Transverse colon (tissue), 4 donors: ENCODE measurements at regions not wholly inside any gene's neighbourhood (a gene's known extent, or its start where the extent isn't known, plus 50 kb on each side); places are given as distances from the start of the nearest gene placed in this dataset.

Experiments used
- DNase-seq: peaks from one replicate; pipeline ENCODE4 v3.0.0-alpha.2; 2019
- H3K27ac ChIP-seq, 4 donors: fragments of 200-600 bp; sonication (generic); 2 replicates each; pipeline ENCODE4 v1.5.1; 2016 to 2018; ENCODE audit warnings: inconsistent platforms in 4 of 4
- H3K27me3 ChIP-seq: fragments of 200-600 bp; sonication (generic); 2 replicates; pipeline ENCODE4 v1.5.1; 2017; ENCODE audit warnings: inconsistent platforms
- H3K36me3 ChIP-seq, 4 donors: fragments of 200-600 bp; sonication (generic); 2 replicates each; pipeline ENCODE4 v1.5.1; 2017 to 2019; ENCODE audit warnings: inconsistent platforms in 4 of 4
- H3K4me1 ChIP-seq, 4 donors: fragments of 200-600 bp; sonication (generic); 2 replicates each; pipeline ENCODE4 v1.5.1; 2017 to 2020; ENCODE audit warnings: inconsistent platforms in 4 of 4
- H3K4me3 ChIP-seq, 4 donors: fragments of 200-600 bp; sonication (generic); 1 replicate in 1 of 4; 2 replicates in 3 of 4; pipeline versions ENCODE4 v1.5.1 to v1.6.1; 2017 to 2019; ENCODE audit warnings: inconsistent platforms in 4 of 4
- H3K9me3 ChIP-seq, 2 donors: fragments of 200-600 bp; sonication (generic); 2 replicates each; pipeline ENCODE4 v1.5.1; 2017 to 2019; ENCODE audit warnings: inconsistent platforms in 2 of 2
- CTCF ChIP-seq, 5 experiments: fragments of 200-600 bp in 3 of 5; fragments of 450-650 bp in 2 of 5; sonication (generic) in 3 of 5; IDR thresholded peaks; 1 replicate in 2 of 5; 2 replicates in 3 of 5; pipeline ENCODE4 v1.5.1; 2016 to 2017; ENCODE audit warnings: antibody characterized with exemption in 5 of 5, inconsistent platforms in 3 of 5, mild to moderate bottlenecking in 2 of 5, moderate library complexity in 1 of 5
- EP300 ChIP-seq: sonication (generic); formaldehyde crosslinking; IDR thresholded peaks from one replicate; pipeline ENCODE4 v1.6.1; 2017; ENCODE audit warnings: antibody characterized with exemption, low read depth
- POLR2A ChIP-seq: fragments of 450-650 bp; IDR thresholded peaks from one replicate; pipeline ENCODE4 v1.6.1; 2016; ENCODE audit warnings: antibody characterized with exemption, mild to moderate bottlenecking, moderate library complexity
- POLR2AphosphoS5 ChIP-seq, 3 donors: sonication (generic); formaldehyde crosslinking; IDR thresholded peaks; one replicate each; pipeline ENCODE4 v1.6.1; 2016; ENCODE audit warnings: antibody characterized with exemption in 3 of 3
- WGBS, 2 donors: methylation state at CpG; one replicate each; pipeline ENCODE4 v1.1.5; 2018; ENCODE audit warnings: low coverage in 1 of 2; 5-methylcytosine and 5-hydroxymethylcytosine counted together
- in situ Hi-C, 4 donors: fragments of 200-750 bp; cut with MboI; loops; one replicate each; pipeline versions ENCODE4 v1.15.0 to v1.15.1; 2017; ENCODE audit warnings: low sequenced_read_pairs in 3 of 4, low pct_ligation_motif_present in 1 of 4, low pct_unique_long_range_greater_than_20kb in 1 of 4
- intact Hi-C: fragments of 100-400 bp; cut with DNase I; formaldehyde crosslinking; loops from one replicate; pipeline ENCODE4 v1.15.1; 2023; ENCODE audit warnings: low total_unique reads

GRCh38 chr5:98144116-98144515 is 629.3 kb upstream of the RGMB start:
- no peak for TF ChIP-seq EP300
- TF ChIP-seq CTCF (IDR thresholded peaks at IDR 0.05) = no peak
- no peak for TF ChIP-seq POLR2AphosphoS5 (IDR thresholded peaks at IDR 0.05)
- TF ChIP-seq POLR2A = no peak
- Histone ChIP-seq H3K9me3 (no peaks in the 10 kb centered on the region), H3K4me3 (no peak overlapping the region), H3K27ac (no peak overlapping the region), H3K36me3 (no peaks in the 10 kb centered on the region), H3K27me3 (no peaks in the 10 kb centered on the region), H3K4me1 (no peaks in the 10 kb centered on the region)
- in situ Hi-C loops (no loop called here), intact Hi-C loops (no loop called here)
- DNase-seq = no peak
- 76 to 92% methylated on average over 1 of the region's 1 CpG for WGBS, 2 donors

- TF ChIP-seq POLR2AphosphoS5 (IDR thresholded peaks at IDR 0.05) (no peak), CTCF (IDR thresholded peaks at IDR 0.05) (no peak), POLR2A (no peak), EP300 (no peak)
- Histone ChIP-seq H3K4me3 (no peak overlapping the region), H3K4me1 (no peaks in the 10 kb centered on the region), H3K36me3 (no peaks in the 10 kb centered on the region), H3K27ac (no peak overlapping the region), H3K27me3 (no peaks in the 10 kb centered on the region), H3K9me3 (no peaks in the 10 kb centered on the region)
- in situ Hi-C loops (no loop called here), intact Hi-C loops (no loop called here)
- 77 to 91% methylated on average over 2 of the region's 2 CpGs for WGBS, 2 donors
- DNase-seq = no peak
Measured at GRCh38 chr5:98144710-98145109, 628.8 kb upstream of the RGMB start.

GRCh38 chr5:98157368-98157767 is 616.1 kb upstream of the RGMB start:
- WGBS, 2 donors = 80% methylated on average over 4 of the region's 4 CpGs; no CpG with 5 or more reads in 1 of the 2 donors
- H3K9me3 ChIP-seq = no peaks in the 10 kb centered on the region
- H3K4me1 ChIP-seq = no peaks in the 10 kb centered on the region
- no peak for DNase-seq
- intact Hi-C loops (no loop called here), in situ Hi-C loops (no loop called here)
- H3K36me3 ChIP-seq = no peaks in the 10 kb centered on the region
- no peak for TF ChIP-seq POLR2AphosphoS5 (IDR thresholded peaks at IDR 0.05)
- no peak for TF ChIP-seq CTCF (IDR thresholded peaks at IDR 0.05)
- no peak for TF ChIP-seq EP300
- H3K27ac ChIP-seq = no peak overlapping the region
- no peaks in the 10 kb centered on the region for H3K27me3 ChIP-seq
- no peak overlapping the region for H3K4me3 ChIP-seq

- TF ChIP-seq CTCF (IDR thresholded peaks at IDR 0.05) (no peak), POLR2A (no peak), EP300 (no peak), POLR2AphosphoS5 (IDR thresholded peaks at IDR 0.05) (no peak)
- in situ Hi-C loops = no loop called here
Measured at GRCh38 chr5:98158440-98158839, 615.0 kb upstream of the RGMB start.

More at GRCh38 chr5:98158440-98158839, 615.0 kb upstream of the RGMB start:
- no peaks in the 10 kb centered on the region for H3K9me3 ChIP-seq
- 94 to 100% methylated on average over 2 to 6 of the region's 6 CpGs for WGBS, 2 donors
- DNase-seq = no peak
- H3K27ac ChIP-seq = no peak overlapping the region
- H3K36me3 ChIP-seq = no peaks in the 10 kb centered on the region
- intact Hi-C loops = no loop called here
- no peaks in the 10 kb centered on the region for H3K27me3 ChIP-seq
- H3K4me1 ChIP-seq = no peaks in the 10 kb centered on the region
- no peak overlapping the region for H3K4me3 ChIP-seq
